ENCODE measurements at regions not wholly inside any gene's neighbourhood (a gene's known extent, or its start where the extent isn't known, plus 50 kb on each side); places are given as distances from the start of the nearest gene placed in this dataset.

GRCh38 chr4:144547678-144548298, 98.2 kb upstream of the HHIP start:
- POLR2A ChIA-PET = no interaction called here
- H3K36me3 ChIP-seq (ENCODE audit: control insufficient read depth, insufficient read depth, low read length) = no peaks in the 10 kb centered on the region
- TF ChIP-seq, protein P1, sequence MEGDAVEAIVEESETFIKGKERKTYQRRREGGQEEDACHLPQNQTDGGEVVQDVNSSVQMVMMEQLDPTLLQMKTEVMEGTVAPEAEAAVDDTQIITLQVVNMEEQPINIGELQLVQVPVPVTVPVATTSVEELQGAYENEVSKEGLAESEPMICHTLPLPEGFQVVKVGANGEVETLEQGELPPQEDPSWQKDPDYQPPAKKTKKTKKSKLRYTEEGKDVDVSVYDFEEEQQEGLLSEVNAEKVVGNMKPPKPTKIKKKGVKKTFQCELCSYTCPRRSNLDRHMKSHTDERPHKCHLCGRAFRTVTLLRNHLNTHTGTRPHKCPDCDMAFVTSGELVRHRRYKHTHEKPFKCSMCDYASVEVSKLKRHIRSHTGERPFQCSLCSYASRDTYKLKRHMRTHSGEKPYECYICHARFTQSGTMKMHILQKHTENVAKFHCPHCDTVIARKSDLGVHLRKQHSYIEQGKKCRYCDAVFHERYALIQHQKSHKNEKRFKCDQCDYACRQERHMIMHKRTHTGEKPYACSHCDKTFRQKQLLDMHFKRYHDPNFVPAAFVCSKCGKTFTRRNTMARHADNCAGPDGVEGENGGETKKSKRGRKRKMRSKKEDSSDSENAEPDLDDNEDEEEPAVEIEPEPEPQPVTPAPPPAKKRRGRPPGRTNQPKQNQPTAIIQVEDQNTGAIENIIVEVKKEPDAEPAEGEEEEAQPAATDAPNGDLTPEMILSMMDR (IDR thresholded peaks at IDR 0.05; ENCODE audit: insufficient read depth, low read depth, low read length) = no peak
- DNase-seq (ENCODE audit: low read depth) = no peak
- CTCF ChIA-PET = no interaction called here
- no peak overlapping the region for H3K4me3 ChIP-seq (ENCODE audit: low read depth, low read length)
- no peaks in the 10 kb centered on the region for H3K27me3 ChIP-seq (ENCODE audit: control insufficient read depth, insufficient read depth, low read length)

DNA sequence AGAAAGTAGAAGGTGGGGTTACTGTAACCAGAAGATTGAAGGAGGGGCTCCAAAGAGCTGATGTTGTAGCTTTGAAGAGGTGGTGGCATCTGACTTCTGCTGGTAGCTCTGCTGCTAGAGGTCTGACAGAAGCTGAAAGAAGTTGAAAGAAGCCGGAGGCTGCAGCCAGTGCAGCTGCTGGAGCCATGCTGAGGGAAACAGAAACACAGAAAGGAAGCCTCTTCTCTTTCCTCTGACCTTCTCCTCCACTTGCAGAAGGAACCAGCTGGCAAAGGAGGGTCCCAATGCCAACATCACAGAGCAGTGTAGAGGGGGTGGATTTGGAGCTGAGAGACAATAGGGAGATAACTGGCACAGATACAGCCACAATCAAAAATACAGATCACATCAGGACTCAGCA, 89.3 kb upstream of the HHIP start:
- Histone ChIP-seq H3K4me3 (ENCODE audit: low read depth, low read length) (no peak overlapping the region), H3K27me3 (ENCODE audit: control insufficient read depth, insufficient read depth, low read length) (no peaks in the 10 kb centered on the region; the same call in 1 of the 2 replicates), H3K36me3 (ENCODE audit: control insufficient read depth, insufficient read depth, low read length) (no peaks in the 10 kb centered on the region)
- no peak for DNase-seq (ENCODE audit: low read depth)
- TF ChIP-seq, protein P1 (IDR thresholded peaks at IDR 0.05; ENCODE audit: insufficient read depth, low read depth, low read length) = no peak
- ChIA-PET POLR2A (no interaction called here), CTCF (no interaction called here)

GRCh38 chr4:144557404-144557803, 88.6 kb upstream of the HHIP start:
- CTCF ChIA-PET = no interaction called here

GRCh38 chr4:144562019-144562705, 83.8 kb upstream of the HHIP start:
- DNase-seq (ENCODE audit: low read depth) = no peak
- Histone ChIP-seq H3K4me3 (ENCODE audit: low read depth, low read length) (no peak overlapping the region), H3K36me3 (ENCODE audit: control insufficient read depth, insufficient read depth, low read length) (no peaks in the 10 kb centered on the region), H3K27me3 (ENCODE audit: control insufficient read depth, insufficient read depth, low read length) (no peaks in the 10 kb centered on the region)
- POLR2A ChIA-PET = no interaction called here
- CTCF ChIA-PET = no interaction called here
- TF ChIP-seq, protein P1 (IDR thresholded peaks at IDR 0.05; ENCODE audit: insufficient read depth, low read depth, low read length) = no peak

More at GRCh38 chr4:144557404-144557803, 88.6 kb upstream of the HHIP start:
- H3K4me3 ChIP-seq (ENCODE audit: low read depth, low read length) = no peak overlapping the region
- TF ChIP-seq, protein P1 (IDR thresholded peaks at IDR 0.05; ENCODE audit: insufficient read depth, low read depth, low read length) = no peak
- no peaks in the 10 kb centered on the region for H3K36me3 ChIP-seq (ENCODE audit: control insufficient read depth, insufficient read depth, low read length)
- DNase-seq (ENCODE audit: low read depth) = no peak
- no peaks in the 10 kb centered on the region; the same call in 1 of the 2 replicates for H3K27me3 ChIP-seq (ENCODE audit: control insufficient read depth, insufficient read depth, low read length)
- POLR2A ChIA-PET = no interaction called here

DNA sequence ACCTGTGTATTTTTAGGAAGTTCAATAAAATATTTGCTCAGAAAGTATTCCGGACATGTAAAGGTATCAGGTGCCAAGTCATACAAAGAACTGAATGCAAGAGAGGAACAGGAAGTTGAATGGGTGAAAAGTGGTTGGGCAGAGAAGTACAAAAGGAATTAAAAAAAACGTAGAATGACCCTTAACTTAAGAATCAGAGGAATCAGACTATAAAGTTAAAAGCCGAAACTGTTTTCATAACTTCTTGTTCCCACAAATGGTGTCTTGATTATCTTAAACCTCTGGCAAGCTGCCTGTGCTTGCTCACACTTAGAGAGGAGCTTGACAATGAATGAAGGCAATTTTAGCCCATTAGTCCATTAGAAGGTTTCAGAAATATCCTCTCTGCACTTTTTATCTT, 81.6 kb upstream of the HHIP start:
- TF ChIP-seq, protein P1 (IDR thresholded peaks at IDR 0.05; ENCODE audit: insufficient read depth, low read depth, low read length) = no peak
- DNase-seq (ENCODE audit: low read depth) = no peak
- ChIA-PET POLR2A (no interaction called here), CTCF (interaction anchor here (1.5 kb wide), 1 partner anchor 10 kb away, joined by 4 read pairs; no protein-coding TSS in a partner anchor)
- no peaks in the 10 kb centered on the region for H3K27me3 ChIP-seq (ENCODE audit: control insufficient read depth, insufficient read depth, low read length)
- no peak overlapping the region for H3K4me3 ChIP-seq (ENCODE audit: low read depth, low read length)
- H3K36me3 ChIP-seq (ENCODE audit: control insufficient read depth, insufficient read depth, low read length) = no peaks in the 10 kb centered on the region
